HG02973 (cell line): ENCODE measurements at regions not wholly inside any gene's neighbourhood (a gene's known extent, or its start where the extent isn't known, plus 50 kb on each side); places are given as distances from the start of the nearest gene placed in this dataset.
"Not testable (repeated sequence)": the region's sequence is repeated elsewhere in the genome, so short reads cannot be mapped to it uniquely, and the experiment has no call there.

Experiments
- ATAC-seq: cut with Tn5 transposase; IDR thresholded peaks from one replicate; pipeline ENCODE4 v1.9.1; 2021; ENCODE audit warnings: moderate library complexity; ENCODE audit not compliant: unreplicated experiment

- ATAC-seq: not testable (repeated sequence)
Observed at GRCh38 chr15:21357056-21357455, 83.2 kb downstream of the POTEB3 start.

GRCh38 chr15:21355944-21356343, 84.4 kb downstream of the POTEB3 start:
- not testable (repeated sequence) for ATAC-seq

GRCh38 chr15:21354597-21354996, 85.7 kb downstream of the POTEB3 start:
- not testable (repeated sequence) for ATAC-seq

- not testable (repeated sequence) for ATAC-seq
Observed at GRCh38 chr15:21352670-21353318, 87.5 kb downstream of the POTEB3 start.

GRCh38 chr15:21344960-21345359, 95.3 kb downstream of the POTEB3 start:
- ATAC-seq: not testable (repeated sequence)

- not testable (repeated sequence) for ATAC-seq
Observed at GRCh38 chr15:21344500-21344899, 95.8 kb downstream of the POTEB3 start.

- not testable (repeated sequence) for ATAC-seq
Observed at GRCh38 chr15:21337028-21337427, 103.3 kb downstream of the POTEB3 start.

GRCh38 chr15:21324720-21325460, 115.4 kb downstream of the POTEB3 start:
- not testable (repeated sequence) for ATAC-seq

- ATAC-seq: peak; percentile 47
Observed at GRCh38 chr15:21284353-21284752, 155.9 kb downstream of the POTEB3 start.

GRCh38 chr15:21283210-21283609, 157.1 kb downstream of the POTEB3 start:
- peak; percentile 94 for ATAC-seq

- ATAC-seq: not testable (repeated sequence)
Observed at GRCh38 chr15:21280272-21280671, 160.0 kb downstream of the POTEB3 start.

- peak; percentile 63 for ATAC-seq
Observed at GRCh38 chr15:21272176-21272982, 167.9 kb downstream of the POTEB3 start.

GRCh38 chr15:21271566-21271965, 168.7 kb downstream of the POTEB3 start:
- no peak for ATAC-seq

GRCh38 chr15:21270474-21270873, 169.8 kb downstream of the POTEB3 start:
- no peak for ATAC-seq

- not testable (repeated sequence) for ATAC-seq
Observed at GRCh38 chr15:21269673-21270072, 170.6 kb downstream of the POTEB3 start.

GRCh38 chr15:21269121-21269520, 171.2 kb downstream of the POTEB3 start:
- ATAC-seq: no peak

- no peak for ATAC-seq
Observed at GRCh38 chr15:21268436-21268940, 171.8 kb downstream of the POTEB3 start.

GRCh38 chr15:21267671-21268395, 172.5 kb downstream of the POTEB3 start:
- ATAC-seq: no peak

- no peak for ATAC-seq
Observed at GRCh38 chr15:21267226-21267625, 173.1 kb downstream of the POTEB3 start.

GRCh38 chr15:21265628-21266027, 174.7 kb downstream of the POTEB3 start:
- ATAC-seq: not testable (repeated sequence)
